ENCODE measurements at regions not wholly inside any gene's neighbourhood (a gene's known extent, or its start where the extent isn't known, plus 50 kb on each side); places are given as distances from the start of the nearest gene placed in this dataset.

- H3K4me3 ChIP-seq (ENCODE audit: low read depth, low read length), result no peak overlapping the region
These were observed 116.1 kb downstream of the METRNL start for GRCh38 chr17:83195330-83196023.

GRCh38 chr17:83196024-83196365 is 116.6 kb downstream of the METRNL start:
- TF ChIP-seq CTCF (IDR thresholded peaks at IDR 0.05; ENCODE audit: borderline replicate concordance, insufficient read depth, low read depth, low read length), result no peak
- no peak overlapping the region for H3K4me3 ChIP-seq (ENCODE audit: low read depth, low read length)

More at GRCh38 chr17:83195330-83196023, 116.1 kb downstream of the METRNL start:
- TF ChIP-seq CTCF (IDR thresholded peaks at IDR 0.05; ENCODE audit: borderline replicate concordance, insufficient read depth, low read depth, low read length), result no peak

GRCh38 chr17:83196366-83196765 is 117.0 kb downstream of the METRNL start:
- no peak overlapping the region for H3K4me3 ChIP-seq (ENCODE audit: low read depth, low read length)
- TF ChIP-seq CTCF (IDR thresholded peaks at IDR 0.05; ENCODE audit: borderline replicate concordance, insufficient read depth, low read depth, low read length), result no peak

- no peak for TF ChIP-seq CTCF (IDR thresholded peaks at IDR 0.05; ENCODE audit: borderline replicate concordance, insufficient read depth, low read depth, low read length)
- H3K4me3 ChIP-seq (ENCODE audit: low read depth, low read length), result no peak overlapping the region
These were observed 117.8 kb downstream of the METRNL start for GRCh38 chr17:83196973-83197880.

- no peak for TF ChIP-seq CTCF (IDR thresholded peaks at IDR 0.05; ENCODE audit: borderline replicate concordance, insufficient read depth, low read depth, low read length)
These were observed 119.2 kb downstream of the METRNL start for GRCh38 chr17:83198366-83199341.

GRCh38 chr17:83199500-83200201 is 120.2 kb downstream of the METRNL start:
- no peak for TF ChIP-seq CTCF (IDR thresholded peaks at IDR 0.05; ENCODE audit: borderline replicate concordance, insufficient read depth, low read depth, low read length)
- H3K4me3 ChIP-seq (ENCODE audit: low read depth, low read length), result no peak overlapping the region

More at GRCh38 chr17:83198366-83199341, 119.2 kb downstream of the METRNL start:
- H3K4me3 ChIP-seq (ENCODE audit: low read depth, low read length), result no peak overlapping the region
